Stimulated activated naive B cell treated with anti-CD40 and anti-IgM and Interleukin-4, amounts not matched to agents 10 μg/mL and 1 μg/mL and 100 μg/mL, for 72 hours (primary cell): ENCODE measurements at regions not wholly inside any gene's neighbourhood (a gene's known extent, or its start where the extent isn't known, plus 50 kb on each side); places are given as distances from the start of the nearest gene placed in this dataset.
A peak's percentile ranks its signal among the peaks of the same experiment; 100 is the strongest.
"Not testable (repeated sequence)": the region's sequence is repeated elsewhere in the genome, so short reads cannot be mapped to it uniquely, and the experiment has no call there.

Source experiments
- ATAC-seq, 2 donors: fragments of 150-1000 bp; cut with Tn5 transposase; replicated peaks; 2 replicates each; pipeline ENCODE4 v1.10.0; 2021; ENCODE audit warnings: moderate library complexity in 1 of 2
- DNase-seq: peaks from one replicate; pipeline ENCODE4 v3.0.0; 2021
- H3K27ac Mint-ChIP-seq: one replicate; pipeline ENCODE4 v1.8.0; 2022; ENCODE audit warnings: mild to moderate bottlenecking, mixed read lengths
- H3K27me3 Mint-ChIP-seq, 2 donors: one replicate each; pipeline ENCODE4 v1.8.0; 2022; ENCODE audit warnings: mixed read lengths in 2 of 2
- H3K36me3 Mint-ChIP-seq, 2 donors: one replicate each; pipeline ENCODE4 v1.8.0; 2022; ENCODE audit warnings: mixed read lengths in 2 of 2, mild to moderate bottlenecking in 1 of 2
- H3K4me1 Mint-ChIP-seq, 2 donors: one replicate each; pipeline ENCODE4 v1.8.0; 2022; ENCODE audit warnings: mixed read lengths in 2 of 2, mild to moderate bottlenecking in 1 of 2
- H3K4me3 Mint-ChIP-seq, 2 donors: one replicate each; pipeline ENCODE4 v1.8.0; 2022; ENCODE audit warnings: mild to moderate bottlenecking in 2 of 2, mixed read lengths in 2 of 2, moderate library complexity in 1 of 2
- H3K9me3 Mint-ChIP-seq, 2 donors: one replicate each; pipeline ENCODE4 v1.8.0; 2022; ENCODE audit warnings: mixed read lengths in 2 of 2, mild to moderate bottlenecking in 1 of 2

- DNase-seq, result no peak
- no peaks in the 10 kb centered on the region for H3K9me3 Mint-ChIP-seq
- no peak overlapping the region for H3K27ac Mint-ChIP-seq
- no peak for ATAC-seq
- no peaks in the 10 kb centered on the region for H3K4me1 Mint-ChIP-seq
- no peak overlapping the region for H3K4me3 Mint-ChIP-seq
- no peaks in the 10 kb centered on the region for H3K27me3 Mint-ChIP-seq
- H3K36me3 Mint-ChIP-seq, result no peaks in the 10 kb centered on the region
Observed at GRCh38 chr4:81676537-81676936, 204.8 kb upstream of the RASGEF1B start.

- Mint-ChIP-seq H3K4me1 (no peaks in the 10 kb centered on the region), H3K9me3 (no peaks in the 10 kb centered on the region), H3K27me3 (no peaks in the 10 kb centered on the region), H3K4me3 (no peak overlapping the region), H3K36me3 (no peaks in the 10 kb centered on the region), H3K27ac (no peak overlapping the region)
- no peak for ATAC-seq
- no peak for DNase-seq
Observed at GRCh38 chr4:81675791-81676393, 204.2 kb upstream of the RASGEF1B start.

- ATAC-seq, result no peak
- H3K4me1 Mint-ChIP-seq, result no peaks in the 10 kb centered on the region
- H3K9me3 Mint-ChIP-seq, result no peaks in the 10 kb centered on the region
- no peaks in the 10 kb centered on the region for H3K36me3 Mint-ChIP-seq
- H3K27ac Mint-ChIP-seq, result no peak overlapping the region
- no peak overlapping the region for H3K4me3 Mint-ChIP-seq
- no peaks in the 10 kb centered on the region for H3K27me3 Mint-ChIP-seq
- DNase-seq, result no peak
Observed at GRCh38 chr4:81673961-81674360, 202.3 kb upstream of the RASGEF1B start.

- not testable (repeated sequence) for H3K4me1 Mint-ChIP-seq, ATAC-seq
Observed at GRCh38 chr4:81668328-81668727, 196.6 kb upstream of the RASGEF1B start.

GRCh38 chr4:81667539-81667938, 195.8 kb upstream of the RASGEF1B start:
- H3K36me3 Mint-ChIP-seq, result no peaks in the 10 kb centered on the region
- no peaks in the 10 kb centered on the region for H3K9me3 Mint-ChIP-seq
- no peak overlapping the region for H3K4me3 Mint-ChIP-seq
- no peak overlapping the region for H3K27ac Mint-ChIP-seq
- H3K27me3 Mint-ChIP-seq, result no peaks in the 10 kb centered on the region
- ATAC-seq, result no peak
- peaks cover 0 to 8% of the 10 kb centered on the region in 2 donors for H3K4me1 Mint-ChIP-seq
- no peak for DNase-seq

More at GRCh38 chr4:81668328-81668727, 196.6 kb upstream of the RASGEF1B start:
- not testable (repeated sequence) for H3K27me3 Mint-ChIP-seq, H3K4me3 Mint-ChIP-seq, H3K27ac Mint-ChIP-seq, DNase-seq, H3K36me3 Mint-ChIP-seq, H3K9me3 Mint-ChIP-seq

GRCh38 chr4:81666491-81666890, 194.8 kb upstream of the RASGEF1B start:
- ATAC-seq (peak; percentile 60 to 61), DNase-seq (no peak)
- Mint-ChIP-seq H3K27ac (no peak overlapping the region), H3K9me3 (no peaks in the 10 kb centered on the region), H3K36me3 (no peaks in the 10 kb centered on the region), H3K27me3 (no peaks in the 10 kb centered on the region), H3K4me1 (peaks cover 0 to 8% of the 10 kb centered on the region in 2 donors), H3K4me3 (no peak overlapping the region)

GRCh38 chr4:81665649-81666048, 193.9 kb upstream of the RASGEF1B start:
- Mint-ChIP-seq H3K9me3 (no peaks in the 10 kb centered on the region), H3K4me3 (no peak overlapping the region), H3K36me3 (no peaks in the 10 kb centered on the region), H3K4me1 (peaks cover 0 to 8% of the 10 kb centered on the region in 2 donors), H3K27ac (no peak overlapping the region), H3K27me3 (no peaks in the 10 kb centered on the region)
- ATAC-seq (no peak), DNase-seq (no peak)

GRCh38 chr4:81665045-81665444, 193.3 kb upstream of the RASGEF1B start:
- Mint-ChIP-seq H3K9me3 (no peaks in the 10 kb centered on the region), H3K36me3 (no peaks in the 10 kb centered on the region), H3K27ac (no peak overlapping the region), H3K4me1 (peaks cover 0 to 8% of the 10 kb centered on the region in 2 donors), H3K27me3 (no peaks in the 10 kb centered on the region), H3K4me3 (no peak overlapping the region)
- DNase-seq (no peak), ATAC-seq (no peak)

GRCh38 chr4:81664079-81664478, 192.4 kb upstream of the RASGEF1B start:
- ATAC-seq (no peak), DNase-seq (no peak)
- H3K9me3 Mint-ChIP-seq, result peaks cover 0 to 2% of the 10 kb centered on the region in 2 donors
- H3K4me1 Mint-ChIP-seq, result peaks cover 0 to 8% of the 10 kb centered on the region in 2 donors
- no peak overlapping the region for H3K27ac Mint-ChIP-seq
- no peaks in the 10 kb centered on the region for H3K36me3 Mint-ChIP-seq
- no peaks in the 10 kb centered on the region for H3K27me3 Mint-ChIP-seq
- no peak overlapping the region for H3K4me3 Mint-ChIP-seq

GRCh38 chr4:81663368-81663767, 191.7 kb upstream of the RASGEF1B start:
- peaks cover 0 to 2% of the 10 kb centered on the region in 2 donors for H3K9me3 Mint-ChIP-seq
- ATAC-seq, result no peak
- no peaks in the 10 kb centered on the region for H3K27me3 Mint-ChIP-seq
- peaks cover 0 to 8% of the 10 kb centered on the region in 2 donors for H3K4me1 Mint-ChIP-seq
- H3K27ac Mint-ChIP-seq, result no peak overlapping the region
- no peak overlapping the region for H3K4me3 Mint-ChIP-seq
- no peak for DNase-seq
- H3K36me3 Mint-ChIP-seq, result no peaks in the 10 kb centered on the region

- DNase-seq (no peak), ATAC-seq (no peak)
- Mint-ChIP-seq H3K27ac (no peak overlapping the region), H3K4me3 (no peak overlapping the region), H3K27me3 (no peaks in the 10 kb centered on the region), H3K4me1 (peaks cover 2 to 15% of the 10 kb centered on the region in 2 donors), H3K36me3 (no peaks in the 10 kb centered on the region), H3K9me3 (peaks cover 0 to 2% of the 10 kb centered on the region in 2 donors)
Observed at GRCh38 chr4:81659051-81659450, 187.3 kb upstream of the RASGEF1B start.

GRCh38 chr4:81652069-81652478, 180.4 kb upstream of the RASGEF1B start:
- Mint-ChIP-seq H3K9me3 (no peaks in the 10 kb centered on the region), H3K27me3 (no peaks in the 10 kb centered on the region), H3K4me3 (peak overlapping the region; percentile 12 to 20), H3K36me3 (no peaks in the 10 kb centered on the region), H3K4me1 (peaks cover 38 to 73% of the 10 kb centered on the region in 2 donors), H3K27ac (peak overlapping the region; percentile 77)
- DNase-seq (no peak), ATAC-seq (peak; percentile 18 to 28)

GRCh38 chr4:81651243-81651899, 179.7 kb upstream of the RASGEF1B start:
- no peaks in the 10 kb centered on the region for H3K9me3 Mint-ChIP-seq
- no peaks in the 10 kb centered on the region for H3K27me3 Mint-ChIP-seq
- peaks cover 38 to 73% of the 10 kb centered on the region in 2 donors for H3K4me1 Mint-ChIP-seq
- peak; percentile 50 to 62 for ATAC-seq
- no peaks in the 10 kb centered on the region for H3K36me3 Mint-ChIP-seq
- no peak for DNase-seq
- peak overlapping the region; percentile 22 to 28 for H3K4me3 Mint-ChIP-seq
- no peak overlapping the region for H3K27ac Mint-ChIP-seq

GRCh38 chr4:81650606-81651242, 179.0 kb upstream of the RASGEF1B start:
- Mint-ChIP-seq H3K4me1 (peaks cover 36 to 67% of the 10 kb centered on the region in 2 donors), H3K27me3 (no peaks in the 10 kb centered on the region)

More at GRCh38 chr4:81650606-81651242, 179.0 kb upstream of the RASGEF1B start:
- Mint-ChIP-seq H3K27ac (no peak overlapping the region), H3K9me3 (no peaks in the 10 kb centered on the region), H3K4me3 (no peak overlapping the region), H3K36me3 (no peaks in the 10 kb centered on the region)
- ATAC-seq (no peak), DNase-seq (no peak)
